A549 (cell line): ENCODE measurements at regions not wholly inside any gene's neighbourhood (a gene's known extent, or its start where the extent isn't known, plus 50 kb on each side); places are given as distances from the start of the nearest gene placed in this dataset.

Experiments used
- BCL3 ChIP-seq: fragments of >200 bp; sonication (Bioruptor Twin); formaldehyde crosslinking; IDR thresholded peaks from 3 replicates; pipeline ENCODE4 v1.6.1; 2016
- CTCF ChIP-seq: fragments of >200 bp; sonication (Bioruptor Twin); formaldehyde crosslinking; IDR thresholded peaks from 3 replicates; pipeline ENCODE4 v1.5.1; 2016
- ESRRA ChIP-seq: fragments of 150-350 bp; IDR thresholded peaks from 2 replicates; pipeline ENCODE4 v1.6.1; 2014; ENCODE audit warnings: mild to moderate bottlenecking, low read length, borderline replicate concordance
- JUN ChIP-seq, 2 experiments: fragments of >200 bp; sonication (Bioruptor Twin); formaldehyde crosslinking; IDR thresholded peaks; 2 replicates in 1 of 2; 3 replicates in 1 of 2; pipeline ENCODE4 v1.6.1; 2016 to 2017
- JUNB ChIP-seq: fragments of >200 bp; sonication (Bioruptor Twin); formaldehyde crosslinking; IDR thresholded peaks from 2 replicates; pipeline ENCODE4 v1.6.1; 2016
- KDM1A ChIP-seq: fragments of 200-600 bp; sonication (generic); IDR thresholded peaks from 2 replicates; pipeline ENCODE4 v1.6.1; 2016; ENCODE audit warnings: low read depth, mild to moderate bottlenecking
- NPAS2 ChIP-seq: fragments of 250-450 bp; sonication (Bioruptor Pico); IDR thresholded peaks from 2 replicates; pipeline ENCODE4 v1.8.0; 2022; ENCODE audit warnings: mild to moderate bottlenecking, moderate library complexity, borderline replicate concordance
- PHF8 ChIP-seq: fragments of 200-600 bp; sonication (generic); IDR thresholded peaks from 2 replicates; pipeline ENCODE4 v1.6.1; 2016; ENCODE audit warnings: low read depth, mild to moderate bottlenecking, antibody characterized with exemption, moderate library complexity, borderline replicate concordance
- POLR2A ChIP-seq: IDR thresholded peaks from 2 replicates; pipeline ENCODE4 v1.6.1; 2012; ENCODE audit warnings: mild to moderate bottlenecking, low read length
- SREBF2 ChIP-seq: fragments of 450-650 bp; IDR thresholded peaks from 2 replicates; pipeline ENCODE4 v1.6.1; 2014; ENCODE audit warnings: mild to moderate bottlenecking, moderate library complexity
- USF2 ChIP-seq: fragments of 450-650 bp; IDR thresholded peaks from 2 replicates; pipeline ENCODE4 v1.6.1; 2014; ENCODE audit warnings: antibody characterized with exemption
- TF ChIP-seq, protein P1 (sequence below): IDR thresholded peaks from 2 replicates; pipeline ENCODE4 v1.6.1; 2012
- TF ChIP-seq, protein P2 (sequence below): IDR thresholded peaks from 2 replicates; pipeline ENCODE4 v1.6.1; 2012; ENCODE audit warnings: low read depth, borderline replicate concordance
- TF ChIP-seq, protein P3 (sequence below): fragments of 200-600 bp; sonication (generic); IDR thresholded peaks from 2 replicates; pipeline ENCODE4 v1.6.1; 2016; ENCODE audit warnings: antibody characterized with exemption, mild to moderate bottlenecking, moderate library complexity

GRCh38 chr16:26791169-26791568, 275.6 kb upstream of the C16orf82 start:
- TF ChIP-seq CTCF (no peak), ESRRA (no peak), NPAS2 (CRISPR knock-in tag) (no peak), PHF8 (no peak), USF2 (no peak), KDM1A (no peak), POLR2A (no peak), BCL3 (no peak), SREBF2 (no peak), JUN (IDR thresholded peaks at IDR 0.05) (no peak), JUNB (no peak)
- TF ChIP-seq, protein P1, sequence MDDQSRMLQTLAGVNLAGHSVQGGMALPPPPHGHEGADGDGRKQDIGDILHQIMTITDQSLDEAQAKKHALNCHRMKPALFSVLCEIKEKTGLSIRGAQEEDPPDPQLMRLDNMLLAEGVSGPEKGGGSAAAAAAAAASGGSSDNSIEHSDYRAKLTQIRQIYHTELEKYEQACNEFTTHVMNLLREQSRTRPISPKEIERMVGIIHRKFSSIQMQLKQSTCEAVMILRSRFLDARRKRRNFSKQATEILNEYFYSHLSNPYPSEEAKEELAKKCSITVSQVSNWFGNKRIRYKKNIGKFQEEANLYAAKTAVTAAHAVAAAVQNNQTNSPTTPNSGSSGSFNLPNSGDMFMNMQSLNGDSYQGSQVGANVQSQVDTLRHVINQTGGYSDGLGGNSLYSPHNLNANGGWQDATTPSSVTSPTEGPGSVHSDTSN, result no peak
- TF ChIP-seq, protein P2, sequence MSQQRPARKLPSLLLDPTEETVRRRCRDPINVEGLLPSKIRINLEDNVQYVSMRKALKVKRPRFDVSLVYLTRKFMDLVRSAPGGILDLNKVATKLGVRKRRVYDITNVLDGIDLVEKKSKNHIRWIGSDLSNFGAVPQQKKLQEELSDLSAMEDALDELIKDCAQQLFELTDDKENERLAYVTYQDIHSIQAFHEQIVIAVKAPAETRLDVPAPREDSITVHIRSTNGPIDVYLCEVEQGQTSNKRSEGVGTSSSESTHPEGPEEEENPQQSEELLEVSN, result no peak
- TF ChIP-seq, protein P3, sequence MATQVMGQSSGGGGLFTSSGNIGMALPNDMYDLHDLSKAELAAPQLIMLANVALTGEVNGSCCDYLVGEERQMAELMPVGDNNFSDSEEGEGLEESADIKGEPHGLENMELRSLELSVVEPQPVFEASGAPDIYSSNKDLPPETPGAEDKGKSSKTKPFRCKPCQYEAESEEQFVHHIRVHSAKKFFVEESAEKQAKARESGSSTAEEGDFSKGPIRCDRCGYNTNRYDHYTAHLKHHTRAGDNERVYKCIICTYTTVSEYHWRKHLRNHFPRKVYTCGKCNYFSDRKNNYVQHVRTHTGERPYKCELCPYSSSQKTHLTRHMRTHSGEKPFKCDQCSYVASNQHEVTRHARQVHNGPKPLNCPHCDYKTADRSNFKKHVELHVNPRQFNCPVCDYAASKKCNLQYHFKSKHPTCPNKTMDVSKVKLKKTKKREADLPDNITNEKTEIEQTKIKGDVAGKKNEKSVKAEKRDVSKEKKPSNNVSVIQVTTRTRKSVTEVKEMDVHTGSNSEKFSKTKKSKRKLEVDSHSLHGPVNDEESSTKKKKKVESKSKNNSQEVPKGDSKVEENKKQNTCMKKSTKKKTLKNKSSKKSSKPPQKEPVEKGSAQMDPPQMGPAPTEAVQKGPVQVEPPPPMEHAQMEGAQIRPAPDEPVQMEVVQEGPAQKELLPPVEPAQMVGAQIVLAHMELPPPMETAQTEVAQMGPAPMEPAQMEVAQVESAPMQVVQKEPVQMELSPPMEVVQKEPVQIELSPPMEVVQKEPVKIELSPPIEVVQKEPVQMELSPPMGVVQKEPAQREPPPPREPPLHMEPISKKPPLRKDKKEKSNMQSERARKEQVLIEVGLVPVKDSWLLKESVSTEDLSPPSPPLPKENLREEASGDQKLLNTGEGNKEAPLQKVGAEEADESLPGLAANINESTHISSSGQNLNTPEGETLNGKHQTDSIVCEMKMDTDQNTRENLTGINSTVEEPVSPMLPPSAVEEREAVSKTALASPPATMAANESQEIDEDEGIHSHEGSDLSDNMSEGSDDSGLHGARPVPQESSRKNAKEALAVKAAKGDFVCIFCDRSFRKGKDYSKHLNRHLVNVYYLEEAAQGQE, result no peak
